G401.6 (cell line): ENCODE measurements at regions not wholly inside any gene's neighbourhood (a gene's known extent, or its start where the extent isn't known, plus 50 kb on each side); places are given as distances from the start of the nearest gene placed in this dataset.

Experiments
- FAIRE-seq: peaks from 2 replicates; lab custom pipeline; 2012; peaks lifted over from hg19 to GRCh38; lab: Jason Lieb, UNC

DNA sequence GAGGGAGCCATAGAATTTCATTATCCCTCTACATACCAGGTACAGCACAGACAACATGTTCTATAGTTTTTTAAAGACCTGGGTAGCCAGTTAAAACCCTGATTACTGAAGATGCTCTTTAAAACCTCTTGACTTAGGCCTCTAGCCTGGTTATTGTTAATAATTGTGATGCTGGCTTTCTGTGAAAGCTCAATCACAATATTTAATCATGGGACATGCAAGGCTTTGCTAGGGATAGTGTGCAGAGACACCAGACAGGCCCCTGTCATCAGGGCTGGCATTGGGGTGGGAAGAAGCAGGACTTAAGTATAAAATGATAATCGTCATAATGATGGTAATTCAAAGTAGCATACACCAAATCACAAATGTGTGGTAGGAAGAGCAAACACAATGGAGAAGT is 274.4 kb downstream of the PTBP2 start:
- no peak for FAIRE-seq

DNA sequence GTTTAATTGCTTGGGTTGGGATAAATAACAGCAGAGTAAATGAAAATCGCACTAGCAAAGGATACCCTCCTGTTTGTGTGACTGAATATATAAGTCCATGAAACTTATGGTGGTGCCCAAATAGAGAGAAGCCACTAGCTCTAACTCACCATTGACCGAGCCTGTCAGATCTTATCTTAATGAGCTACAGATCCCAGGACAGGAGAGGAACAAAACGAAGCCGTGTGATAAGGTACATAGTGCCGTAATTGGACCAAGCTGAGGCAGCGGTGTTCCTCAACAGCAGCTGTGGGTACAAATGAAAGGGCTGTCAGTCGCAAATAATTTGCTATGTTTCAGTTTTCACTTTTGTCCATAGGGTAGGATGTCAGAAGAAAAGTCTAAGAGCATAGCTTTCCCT is 276.1 kb downstream of the PTBP2 start:
- FAIRE-seq, result no peak

DNA sequence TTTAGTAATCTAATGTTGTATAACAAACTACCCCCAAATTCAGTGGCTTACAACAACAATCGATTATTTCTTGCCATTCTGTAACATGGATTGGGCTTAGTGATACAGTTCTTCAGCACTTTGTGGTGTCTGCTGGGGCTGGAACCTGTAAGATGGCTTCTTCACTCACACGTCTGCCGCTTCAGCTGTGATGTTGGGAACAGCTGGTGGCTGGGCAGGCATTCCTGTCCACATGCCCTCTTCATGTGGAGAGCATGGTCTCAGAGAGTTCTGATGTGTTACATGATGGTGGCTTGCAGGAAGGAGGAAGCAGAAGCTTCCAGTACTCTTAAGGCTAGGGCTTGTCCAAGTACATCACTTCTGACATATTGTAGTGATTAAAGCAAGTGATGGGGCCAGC is 276.9 kb downstream of the PTBP2 start:
- no peak for FAIRE-seq

DNA sequence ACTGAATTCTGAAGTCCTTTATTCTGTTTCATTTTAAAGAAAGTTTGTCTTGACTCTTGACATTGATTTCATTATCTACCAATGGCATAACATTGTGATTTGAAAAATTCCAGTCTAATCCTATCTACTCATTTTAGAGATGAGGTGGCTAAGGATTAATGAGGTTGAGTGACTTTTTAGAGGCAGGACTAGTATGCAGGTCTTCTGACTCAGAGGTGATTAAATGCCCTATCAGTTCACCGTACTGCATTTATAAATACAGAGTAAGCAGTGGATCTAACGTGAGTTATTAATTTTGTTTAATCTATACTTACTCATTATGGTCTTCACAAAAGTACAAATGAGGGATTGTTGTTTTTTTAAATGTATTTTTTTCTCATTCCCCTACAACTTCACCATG is 277.6 kb downstream of the PTBP2 start:
- no peak for FAIRE-seq

DNA sequence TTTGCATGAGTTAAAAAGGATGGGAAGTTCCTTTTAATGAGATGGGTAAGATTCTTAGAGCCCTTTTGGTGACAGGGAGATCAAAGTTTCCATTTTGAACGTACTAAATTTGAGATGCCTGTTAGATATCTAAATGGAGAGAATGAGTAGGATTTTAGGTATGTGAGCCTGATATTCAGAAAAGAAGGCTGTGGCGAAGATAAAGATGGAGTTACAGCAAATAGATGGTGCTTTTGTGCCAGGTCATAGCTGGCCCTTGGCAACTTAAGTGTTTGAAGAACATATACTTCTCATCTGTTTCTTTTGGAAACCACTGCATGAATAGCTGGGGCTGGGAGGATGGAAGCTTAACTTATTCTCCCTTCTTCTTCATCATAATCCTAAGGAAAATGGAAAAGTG is 282.5 kb downstream of the PTBP2 start:
- no peak for FAIRE-seq

DNA sequence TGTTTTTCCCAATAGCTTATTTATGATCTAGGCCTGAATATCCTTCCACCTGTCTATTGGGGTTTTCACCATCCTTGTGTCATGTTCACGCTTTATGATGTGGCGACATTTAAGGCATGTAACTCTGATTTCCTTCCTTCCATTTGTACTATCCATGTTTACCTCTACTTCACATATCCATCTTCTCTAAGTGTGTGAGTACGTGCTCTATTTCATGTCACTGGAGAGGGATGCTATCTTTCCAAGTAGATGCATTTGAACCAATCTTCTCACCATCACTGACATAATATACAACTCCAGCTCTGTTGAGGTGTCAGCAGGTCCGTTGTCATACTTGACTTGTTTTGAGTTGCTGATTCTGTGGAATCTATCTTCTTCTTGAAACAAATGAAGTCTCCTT is 283.2 kb downstream of the PTBP2 start:
- FAIRE-seq, result no peak

DNA sequence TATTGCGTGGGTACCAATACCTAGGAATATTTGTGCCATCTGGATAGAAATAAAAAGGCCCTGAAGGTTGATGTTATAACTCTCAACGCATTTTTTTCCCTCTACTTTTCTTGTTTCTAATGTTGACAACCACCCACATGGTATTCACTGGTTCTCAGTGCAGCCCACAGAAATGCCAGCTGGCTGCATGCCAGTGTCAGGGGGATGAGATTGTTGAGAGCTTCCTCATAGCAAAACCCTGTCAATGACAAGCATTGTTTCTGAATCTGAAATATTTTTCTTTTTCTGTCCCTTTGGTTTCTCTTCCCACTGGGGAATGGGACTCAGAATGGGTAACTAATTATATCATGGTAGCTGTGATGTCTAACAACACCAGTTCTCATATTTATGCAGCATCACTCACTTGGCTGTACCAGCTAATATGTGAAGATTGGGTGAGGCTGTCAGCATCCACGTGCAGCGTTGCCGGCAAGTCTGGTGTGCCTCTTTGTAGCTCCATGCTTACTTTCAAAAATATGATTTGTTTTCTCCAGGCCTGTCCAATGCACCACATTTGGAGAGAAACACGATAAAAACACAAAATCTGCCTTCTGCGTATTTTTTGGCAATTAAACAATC is 284.6 kb downstream of the PTBP2 start:
- FAIRE-seq, result no peak

DNA sequence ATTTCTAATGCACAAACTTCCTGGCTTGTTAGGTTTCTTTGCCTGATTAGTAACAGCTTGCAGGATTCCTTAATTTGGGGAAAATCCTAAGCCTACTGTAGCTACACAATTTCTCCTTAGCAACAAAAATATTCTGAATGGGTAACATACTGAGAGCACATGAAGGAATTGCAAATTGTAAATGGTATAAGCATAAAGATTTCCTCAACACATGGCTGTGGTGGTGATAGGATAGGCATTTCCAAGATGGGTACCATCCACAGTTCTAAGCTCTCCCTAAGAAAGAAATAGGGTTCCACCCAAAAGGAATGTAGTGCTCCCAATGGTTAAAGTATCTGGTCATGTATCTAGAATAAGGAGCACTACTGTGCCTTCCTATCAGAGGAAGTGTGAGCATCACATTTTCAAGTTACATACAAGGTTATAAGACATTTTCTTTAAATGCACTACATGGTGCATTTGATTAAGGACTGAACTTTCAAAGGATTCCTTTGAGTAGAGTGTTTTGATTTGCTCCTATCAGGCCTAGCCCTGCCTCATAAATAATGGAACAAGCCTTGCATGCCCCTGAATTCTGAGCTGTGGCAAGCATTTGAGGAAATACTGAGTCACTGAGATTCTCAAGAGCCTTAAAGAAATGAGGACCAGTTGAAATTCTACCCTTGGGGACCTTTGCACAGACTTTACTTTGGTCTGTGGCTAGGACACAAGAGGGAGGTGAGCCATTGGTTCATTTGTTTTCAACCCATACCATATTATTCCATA is 286.4 kb downstream of the PTBP2 start:
- no peak for FAIRE-seq

DNA sequence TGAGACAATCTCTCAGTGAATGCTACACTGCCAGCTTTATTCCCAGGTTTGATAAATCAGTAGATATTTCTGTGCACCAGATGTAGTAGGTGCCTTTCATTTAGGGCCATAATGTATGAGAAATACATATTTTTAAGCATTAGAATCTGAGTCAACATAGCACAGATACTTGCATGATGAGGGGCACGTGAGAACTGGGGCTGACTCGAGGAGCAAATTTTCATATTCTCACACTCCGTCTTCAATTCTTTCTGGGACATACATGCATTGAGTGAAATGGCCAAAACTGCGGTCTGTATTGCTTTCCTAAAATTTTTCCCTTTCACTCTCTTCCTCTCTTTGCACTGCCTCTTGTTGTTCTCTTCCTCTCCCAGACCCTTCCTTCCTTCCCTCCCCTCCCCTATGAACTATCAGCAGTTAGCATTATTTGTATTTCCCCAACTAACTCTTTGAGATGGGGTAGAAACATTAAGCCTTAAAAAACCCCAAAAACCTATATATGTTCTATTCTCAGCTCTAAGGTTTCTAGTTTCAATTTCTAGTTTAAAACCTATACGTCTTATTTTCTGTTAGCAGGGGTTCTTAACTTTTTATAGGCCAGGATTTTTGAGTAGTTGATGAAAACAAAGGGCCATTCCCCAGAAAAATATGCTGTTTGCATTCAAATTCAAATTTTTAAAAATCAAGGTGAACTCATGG is 289.1 kb downstream of the PTBP2 start:
- FAIRE-seq, result no peak

DNA sequence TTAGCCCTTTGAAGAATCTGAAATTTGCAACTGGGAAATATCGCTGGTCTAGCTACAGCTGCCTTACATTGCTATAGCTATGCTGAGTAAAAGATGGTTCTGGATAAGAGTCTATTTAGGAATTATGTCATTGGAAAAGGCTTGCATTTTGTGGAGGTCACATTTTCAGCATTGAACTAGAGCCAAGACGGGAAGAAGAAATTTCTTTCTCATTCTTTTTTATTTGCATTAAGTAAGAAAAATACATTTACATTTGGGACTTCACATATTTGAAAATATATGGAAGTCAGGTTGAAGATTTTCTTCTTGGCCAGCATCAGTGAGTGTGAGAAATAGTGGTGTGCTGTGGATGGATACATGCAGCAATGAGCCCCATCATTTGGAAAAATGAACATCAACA is 291.6 kb downstream of the PTBP2 start:
- no peak for FAIRE-seq

DNA sequence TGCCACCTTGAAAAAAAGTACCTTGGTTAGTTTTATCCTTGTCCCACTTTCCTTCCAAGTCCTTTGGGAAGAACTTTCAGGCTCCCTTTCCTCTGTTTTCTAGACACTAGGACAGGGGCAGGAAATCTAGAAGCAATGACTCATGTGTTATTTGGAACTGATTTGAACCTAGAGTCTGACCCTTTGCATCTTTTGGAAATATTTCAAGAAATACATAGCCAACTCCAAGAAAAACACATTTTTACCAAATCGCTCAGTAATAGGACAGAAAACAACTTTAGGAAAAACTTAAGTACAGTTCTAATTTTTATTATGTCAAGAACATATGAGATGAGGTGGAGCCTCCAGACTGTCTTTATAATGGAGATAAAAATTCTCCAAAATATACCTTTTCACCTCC is 292.4 kb downstream of the PTBP2 start:
- FAIRE-seq, result no peak

DNA sequence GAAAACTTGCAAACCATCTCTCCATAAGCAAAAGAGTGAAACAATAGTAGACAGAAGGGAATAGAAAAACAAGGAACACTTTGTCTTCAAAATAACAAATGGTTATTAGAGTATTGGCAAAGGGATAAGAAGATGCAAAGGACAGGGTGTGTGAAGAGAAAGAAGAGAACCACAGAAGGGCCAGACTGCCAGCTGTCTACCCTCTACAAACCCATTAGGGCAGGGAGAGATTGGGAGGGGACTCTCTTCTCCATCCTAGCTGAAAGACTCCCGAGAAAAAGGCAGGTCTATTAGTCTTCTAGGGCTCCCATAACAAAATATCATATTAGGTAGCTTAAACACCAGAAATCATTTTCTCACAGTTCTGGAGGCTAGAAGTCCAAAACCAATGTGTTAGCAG is 292.8 kb downstream of the PTBP2 start:
- FAIRE-seq, result no peak

DNA sequence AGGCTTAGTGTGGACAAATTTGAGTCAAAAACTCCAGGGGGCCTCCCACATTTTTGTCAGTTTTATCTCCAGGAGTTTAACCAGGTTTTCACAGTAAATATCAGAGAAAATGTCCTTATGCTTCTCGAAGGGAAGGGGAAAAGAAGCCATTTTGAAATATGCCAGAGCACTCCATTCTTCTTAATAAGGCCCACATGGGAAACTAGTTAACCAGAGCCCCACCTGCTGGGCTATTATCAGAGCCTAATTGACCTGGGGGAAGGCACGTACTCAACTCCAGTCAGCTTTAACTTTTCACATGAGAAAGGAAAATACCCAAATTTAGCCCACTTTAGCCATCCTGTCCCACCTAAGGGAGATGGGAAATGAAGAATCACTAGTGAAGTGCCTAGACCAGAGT is 296.3 kb downstream of the PTBP2 start:
- no peak for FAIRE-seq
